ENCODE measurements at regions not wholly inside any gene's neighbourhood (a gene's known extent, or its start where the extent isn't known, plus 50 kb on each side); places are given as distances from the start of the nearest gene placed in this dataset.

- Histone ChIP-seq H3K27me3 (replicated peaks) (no peaks in the 10 kb centered on the region), H3K27ac (no peak overlapping the region), H3K4me3 (ENCODE audit: low read depth, low read length) (no peak overlapping the region), H3K36me3 (replicated peaks) (no peaks in the 10 kb centered on the region)
- TF ChIP-seq, protein P1, sequence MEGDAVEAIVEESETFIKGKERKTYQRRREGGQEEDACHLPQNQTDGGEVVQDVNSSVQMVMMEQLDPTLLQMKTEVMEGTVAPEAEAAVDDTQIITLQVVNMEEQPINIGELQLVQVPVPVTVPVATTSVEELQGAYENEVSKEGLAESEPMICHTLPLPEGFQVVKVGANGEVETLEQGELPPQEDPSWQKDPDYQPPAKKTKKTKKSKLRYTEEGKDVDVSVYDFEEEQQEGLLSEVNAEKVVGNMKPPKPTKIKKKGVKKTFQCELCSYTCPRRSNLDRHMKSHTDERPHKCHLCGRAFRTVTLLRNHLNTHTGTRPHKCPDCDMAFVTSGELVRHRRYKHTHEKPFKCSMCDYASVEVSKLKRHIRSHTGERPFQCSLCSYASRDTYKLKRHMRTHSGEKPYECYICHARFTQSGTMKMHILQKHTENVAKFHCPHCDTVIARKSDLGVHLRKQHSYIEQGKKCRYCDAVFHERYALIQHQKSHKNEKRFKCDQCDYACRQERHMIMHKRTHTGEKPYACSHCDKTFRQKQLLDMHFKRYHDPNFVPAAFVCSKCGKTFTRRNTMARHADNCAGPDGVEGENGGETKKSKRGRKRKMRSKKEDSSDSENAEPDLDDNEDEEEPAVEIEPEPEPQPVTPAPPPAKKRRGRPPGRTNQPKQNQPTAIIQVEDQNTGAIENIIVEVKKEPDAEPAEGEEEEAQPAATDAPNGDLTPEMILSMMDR (IDR thresholded peaks at IDR 0.05; ENCODE audit: low read depth, low read length, missing control alignments) = no peak
- in situ Hi-C loops (cut with HindIII; ENCODE audit: low pct_ligation_motif_present, low sequenced_read_pairs) = no loop called here
- no peak for DNase-seq
These were observed 243.7 kb downstream of the SMAD2 start for GRCh38 chr18:47686806-47687205.

GRCh38 chr18:47683774-47684173, 246.7 kb downstream of the SMAD2 start:
- H3K4me3 ChIP-seq (ENCODE audit: low read depth, low read length) = no peak overlapping the region
- DNase-seq = no peak
- in situ Hi-C loops (cut with HindIII; ENCODE audit: low pct_ligation_motif_present, low sequenced_read_pairs) = no loop called here
- TF ChIP-seq, protein P1 (IDR thresholded peaks at IDR 0.05; ENCODE audit: low read depth, low read length, missing control alignments) = no peak
- H3K27me3 ChIP-seq (replicated peaks) = no peaks in the 10 kb centered on the region
- H3K36me3 ChIP-seq (replicated peaks) = no peaks in the 10 kb centered on the region
- no peak overlapping the region for H3K27ac ChIP-seq

GRCh38 chr18:47682876-47683275, 247.6 kb downstream of the SMAD2 start:
- no peak overlapping the region for H3K27ac ChIP-seq

GRCh38 chr18:47680488-47680887, 250.0 kb downstream of the SMAD2 start:
- in situ Hi-C loops (cut with HindIII; ENCODE audit: low pct_ligation_motif_present, low sequenced_read_pairs) = no loop called here
- H3K36me3 ChIP-seq (replicated peaks) = no peaks in the 10 kb centered on the region

More at GRCh38 chr18:47682876-47683275, 247.6 kb downstream of the SMAD2 start:
- Histone ChIP-seq H3K4me3 (ENCODE audit: low read depth, low read length) (no peak overlapping the region), H3K27me3 (replicated peaks) (no peaks in the 10 kb centered on the region), H3K36me3 (replicated peaks) (no peaks in the 10 kb centered on the region)
- in situ Hi-C loops (cut with HindIII; ENCODE audit: low pct_ligation_motif_present, low sequenced_read_pairs) = no loop called here
- TF ChIP-seq, protein P1 (IDR thresholded peaks at IDR 0.05; ENCODE audit: low read depth, low read length, missing control alignments) = no peak
- no peak for DNase-seq

DNA sequence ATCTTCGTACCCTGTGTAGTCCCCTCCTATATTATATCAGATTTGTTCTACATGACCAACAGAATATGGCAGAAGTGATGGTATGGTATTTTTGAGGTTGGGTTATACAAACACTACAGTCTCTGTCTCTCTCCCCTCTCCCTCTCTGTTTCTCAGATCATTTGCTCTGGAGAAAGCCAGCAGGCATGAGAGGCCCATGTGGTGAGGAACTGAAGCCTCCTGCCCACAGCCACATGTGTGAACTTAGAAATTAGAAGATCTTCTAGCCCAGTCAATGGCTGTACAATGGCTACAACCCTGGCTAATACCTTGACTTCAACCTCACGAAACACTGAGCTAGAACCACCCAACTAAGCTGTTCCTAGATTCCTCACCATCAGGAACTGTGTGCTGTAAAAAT, 250.6 kb downstream of the SMAD2 start:
- DNase-seq = no peak
- TF ChIP-seq, protein P1 (IDR thresholded peaks at IDR 0.05; ENCODE audit: low read depth, low read length, missing control alignments) = no peak
- Histone ChIP-seq H3K27ac (no peak overlapping the region), H3K36me3 (replicated peaks) (no peaks in the 10 kb centered on the region), H3K4me3 (ENCODE audit: low read depth, low read length) (no peak overlapping the region), H3K27me3 (replicated peaks) (no peaks in the 10 kb centered on the region)
- in situ Hi-C loops (cut with HindIII; ENCODE audit: low pct_ligation_motif_present, low sequenced_read_pairs) = no loop called here

More at GRCh38 chr18:47680488-47680887, 250.0 kb downstream of the SMAD2 start:
- Histone ChIP-seq H3K27me3 (replicated peaks) (no peaks in the 10 kb centered on the region), H3K4me3 (ENCODE audit: low read depth, low read length) (no peak overlapping the region), H3K27ac (no peak overlapping the region)
- no peak for DNase-seq
- TF ChIP-seq, protein P1 (IDR thresholded peaks at IDR 0.05; ENCODE audit: low read depth, low read length, missing control alignments) = no peak

- TF ChIP-seq, protein P1 (IDR thresholded peaks at IDR 0.05; ENCODE audit: low read depth, low read length, missing control alignments) = no peak
- Histone ChIP-seq H3K36me3 (replicated peaks) (no peaks in the 10 kb centered on the region), H3K27ac (no peak overlapping the region), H3K4me3 (ENCODE audit: low read depth, low read length) (no peak overlapping the region), H3K27me3 (replicated peaks) (no peaks in the 10 kb centered on the region)
- in situ Hi-C loops (cut with HindIII; ENCODE audit: low pct_ligation_motif_present, low sequenced_read_pairs) = no loop called here
- no peak for DNase-seq
These were observed 252.5 kb downstream of the SMAD2 start for GRCh38 chr18:47677952-47678351.
